ENCODE measurements at regions not wholly inside any gene's neighbourhood (a gene's known extent, or its start where the extent isn't known, plus 50 kb on each side); places are given as distances from the start of the nearest gene placed in this dataset.

- 79 to 82% (median 82%) methylated on average over 5 of the region's 5 CpGs for WGBS, 3 donors
Observed at GRCh38 chr6:148140772-148141557, 201.7 kb upstream of the SASH1 start.

GRCh38 chr6:148142821-148143220, 199.8 kb upstream of the SASH1 start:
- Histone ChIP-seq H3K27ac (no peak overlapping the region), H3K4me1 (no peaks in the 10 kb centered on the region), H3K4me3 (no peak overlapping the region), H3K9me3 (no peaks in the 10 kb centered on the region), H3K36me3 (ENCODE audit: insufficient read depth in 1 of 2, low read depth in 1 of 2) (no peaks in the 10 kb centered on the region), H3K27me3 (ENCODE audit: insufficient read depth in 3 of 3, low read length in 2 of 3) (peaks cover 0 to 3% (median 0%) of the 10 kb centered on the region in 3 donors)
- intact Hi-C loops (cut with DNase I), result loop anchor here (10.0 kb wide), 1 partner anchor 322 kb away; no protein-coding TSS in a partner anchor
- 62 to 84% (median 81%) methylated on average over 2 of the region's 2 CpGs for WGBS, 3 donors
- DNase-seq (no peak), ATAC-seq (no peak)
- TF ChIP-seq CTCF (IDR thresholded peaks at IDR 0.05), result no peak

More at GRCh38 chr6:148140772-148141557, 201.7 kb upstream of the SASH1 start:
- H3K9me3 ChIP-seq, result no peaks in the 10 kb centered on the region
- ATAC-seq (no peak), DNase-seq (no peak)
- H3K27me3 ChIP-seq (ENCODE audit: insufficient read depth in 3 of 3, low read length in 2 of 3), result peaks cover 0 to 3% (median 0%) of the 10 kb centered on the region in 3 donors
- no peak for TF ChIP-seq CTCF (IDR thresholded peaks at IDR 0.05)
- no peaks in the 10 kb centered on the region for H3K36me3 ChIP-seq (ENCODE audit: insufficient read depth in 1 of 2, low read depth in 1 of 2)
- intact Hi-C loops (cut with DNase I), result loop anchor here (10.0 kb wide), 1 partner anchor 324 kb away; no protein-coding TSS in a partner anchor
- H3K4me1 ChIP-seq, result no peaks in the 10 kb centered on the region
- H3K4me3 ChIP-seq, result no peak overlapping the region
- no peak overlapping the region for H3K27ac ChIP-seq

GRCh38 chr6:148143771-148144170, 198.9 kb upstream of the SASH1 start:
- intact Hi-C loops (cut with DNase I), result loop anchor here (2.0 to 10.0 kb wide), 2 partner anchors 21 to 321 kb away; no protein-coding TSS in a partner anchor
- no peak for TF ChIP-seq CTCF (IDR thresholded peaks at IDR 0.05)
- 67 to 71% (median 67%) methylated on average over 7 of the region's 7 CpGs for WGBS, 3 donors
- DNase-seq (no peak), ATAC-seq (no peak)
- H3K36me3 ChIP-seq (ENCODE audit: insufficient read depth in 1 of 2, low read depth in 1 of 2), result no peaks in the 10 kb centered on the region
- peaks cover 0 to 3% (median 0%) of the 10 kb centered on the region in 3 donors for H3K27me3 ChIP-seq (ENCODE audit: insufficient read depth in 3 of 3, low read length in 2 of 3)
- H3K9me3 ChIP-seq, result no peaks in the 10 kb centered on the region
- no peak overlapping the region for H3K4me3 ChIP-seq
- H3K4me1 ChIP-seq, result no peaks in the 10 kb centered on the region
- no peak overlapping the region for H3K27ac ChIP-seq

GRCh38 chr6:148144917-148145521, 197.6 kb upstream of the SASH1 start:
- DNase-seq (peak; percentile 75 to 86), ATAC-seq (peak in 3 of 4 donors; percentile 55 to 80 (median 56))
- no peaks in the 10 kb centered on the region for H3K9me3 ChIP-seq
- intact Hi-C loops (cut with DNase I), result loop anchor here (2.0 to 10.0 kb wide), 3 partner anchors 20 to 638 kb away; partner anchors contain the start of gene SAMD5 (in 1 of the 2)
- peaks cover 0 to 3% (median 0%) of the 10 kb centered on the region in 3 donors for H3K27me3 ChIP-seq (ENCODE audit: insufficient read depth in 3 of 3, low read length in 2 of 3)
- 17 to 23% (median 21%) methylated on average over 8 of the region's 8 CpGs for WGBS, 3 donors
- H3K4me3 ChIP-seq, result peak overlapping the region; percentile 25
- H3K27ac ChIP-seq, result no peak overlapping the region
- no peaks in the 10 kb centered on the region for H3K36me3 ChIP-seq (ENCODE audit: insufficient read depth in 1 of 2, low read depth in 1 of 2)
- peak; percentile 78 for TF ChIP-seq CTCF (IDR thresholded peaks at IDR 0.05)
- H3K4me1 ChIP-seq, result no peaks in the 10 kb centered on the region
